C1 segment of cervical spinal cord (tissue), 14 donors: ENCODE measurements at regions not wholly inside any gene's neighbourhood (a gene's known extent, or its start where the extent isn't known, plus 50 kb on each side); places are given as distances from the start of the nearest gene placed in this dataset.

Source experiments
- DNase-seq, 14 donors: peaks; one replicate each; lab custom pipeline; 2025; lab: John Stamatoyannopoulos, UW

GRCh38 chr2:219951099-219951498 is 323.7 kb downstream of the SLC4A3 start:
- DNase-seq = no peak

- no peak for DNase-seq
These were observed 326.9 kb downstream of the SLC4A3 start for GRCh38 chr2:219954331-219954730.

GRCh38 chr2:219957820-219958219 is 330.4 kb downstream of the SLC4A3 start:
- DNase-seq = no peak

- DNase-seq = no peak
These were observed 331.5 kb downstream of the SLC4A3 start for GRCh38 chr2:219958941-219959340.

GRCh38 chr2:219959471-219959870 is 332.0 kb downstream of the SLC4A3 start:
- DNase-seq = no peak

GRCh38 chr2:219961947-219962498 is 334.6 kb downstream of the SLC4A3 start:
- no peak for DNase-seq

GRCh38 chr2:219962801-219963200 is 335.4 kb downstream of the SLC4A3 start:
- DNase-seq = no peak

GRCh38 chr2:219965287-219966194 is 338.1 kb downstream of the SLC4A3 start:
- DNase-seq = no peak

GRCh38 chr2:219967247-219968245 is 340.1 kb downstream of the SLC4A3 start:
- no peak for DNase-seq

- DNase-seq = no peak
These were observed 341.4 kb downstream of the SLC4A3 start for GRCh38 chr2:219968685-219969345.

- no peak for DNase-seq
These were observed 342.1 kb downstream of the SLC4A3 start for GRCh38 chr2:219969508-219969907.

- no peak for DNase-seq
These were observed 345.7 kb downstream of the SLC4A3 start for GRCh38 chr2:219973136-219973535.

GRCh38 chr2:219976871-219977270 is 349.4 kb downstream of the SLC4A3 start:
- DNase-seq = no peak

- no peak for DNase-seq
These were observed 353.2 kb downstream of the SLC4A3 start for GRCh38 chr2:219980638-219981037.

- DNase-seq = no peak
These were observed 356.4 kb downstream of the SLC4A3 start for GRCh38 chr2:219983836-219984235.

GRCh38 chr2:219985017-219985416 is 357.6 kb downstream of the SLC4A3 start:
- DNase-seq = no peak

GRCh38 chr2:219987830-219988229 is 360.4 kb downstream of the SLC4A3 start:
- DNase-seq = no peak

- no peak for DNase-seq
These were observed 362.3 kb downstream of the SLC4A3 start for GRCh38 chr2:219989744-219990143.

GRCh38 chr2:219991116-219991515 is 363.7 kb downstream of the SLC4A3 start:
- DNase-seq = no peak

- no peak for DNase-seq
These were observed 368.0 kb downstream of the SLC4A3 start for GRCh38 chr2:219995399-219995798.

GRCh38 chr2:219995991-219996765 is 368.7 kb downstream of the SLC4A3 start:
- no peak for DNase-seq
